Fibroblast of villous mesenchyme (primary cell): ENCODE measurements at regions not wholly inside any gene's neighbourhood (a gene's known extent, or its start where the extent isn't known, plus 50 kb on each side); places are given as distances from the start of the nearest gene placed in this dataset.

Source experiments
- DNase-seq: peaks from one replicate; pipeline ENCODE4 v3.0.0-alpha.2; 2010; ENCODE audit warnings: low read depth
- H3K4me3 ChIP-seq: 2 replicates; pipeline ENCODE4 v1.5.1; 2011; ENCODE audit warnings: low read depth, mild to moderate bottlenecking, low read length
- TF ChIP-seq, protein P1 (sequence below): IDR thresholded peaks from 2 replicates; pipeline ENCODE4 v1.5.1; 2012; ENCODE audit warnings: low read depth, mild to moderate bottlenecking, low read length; ENCODE audit not compliant: insufficient read depth

GRCh38 chr18:67072791-67073190, 443.7 kb downstream of the DSEL start:
- no peak for DNase-seq
- TF ChIP-seq, protein P1, sequence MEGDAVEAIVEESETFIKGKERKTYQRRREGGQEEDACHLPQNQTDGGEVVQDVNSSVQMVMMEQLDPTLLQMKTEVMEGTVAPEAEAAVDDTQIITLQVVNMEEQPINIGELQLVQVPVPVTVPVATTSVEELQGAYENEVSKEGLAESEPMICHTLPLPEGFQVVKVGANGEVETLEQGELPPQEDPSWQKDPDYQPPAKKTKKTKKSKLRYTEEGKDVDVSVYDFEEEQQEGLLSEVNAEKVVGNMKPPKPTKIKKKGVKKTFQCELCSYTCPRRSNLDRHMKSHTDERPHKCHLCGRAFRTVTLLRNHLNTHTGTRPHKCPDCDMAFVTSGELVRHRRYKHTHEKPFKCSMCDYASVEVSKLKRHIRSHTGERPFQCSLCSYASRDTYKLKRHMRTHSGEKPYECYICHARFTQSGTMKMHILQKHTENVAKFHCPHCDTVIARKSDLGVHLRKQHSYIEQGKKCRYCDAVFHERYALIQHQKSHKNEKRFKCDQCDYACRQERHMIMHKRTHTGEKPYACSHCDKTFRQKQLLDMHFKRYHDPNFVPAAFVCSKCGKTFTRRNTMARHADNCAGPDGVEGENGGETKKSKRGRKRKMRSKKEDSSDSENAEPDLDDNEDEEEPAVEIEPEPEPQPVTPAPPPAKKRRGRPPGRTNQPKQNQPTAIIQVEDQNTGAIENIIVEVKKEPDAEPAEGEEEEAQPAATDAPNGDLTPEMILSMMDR = no peak
- H3K4me3 ChIP-seq = no peak overlapping the region

- no peak for DNase-seq
- H3K4me3 ChIP-seq = no peak overlapping the region
- TF ChIP-seq, protein P1 = no peak
These were observed 447.9 kb downstream of the DSEL start for GRCh38 chr18:67068608-67069007.

DNA sequence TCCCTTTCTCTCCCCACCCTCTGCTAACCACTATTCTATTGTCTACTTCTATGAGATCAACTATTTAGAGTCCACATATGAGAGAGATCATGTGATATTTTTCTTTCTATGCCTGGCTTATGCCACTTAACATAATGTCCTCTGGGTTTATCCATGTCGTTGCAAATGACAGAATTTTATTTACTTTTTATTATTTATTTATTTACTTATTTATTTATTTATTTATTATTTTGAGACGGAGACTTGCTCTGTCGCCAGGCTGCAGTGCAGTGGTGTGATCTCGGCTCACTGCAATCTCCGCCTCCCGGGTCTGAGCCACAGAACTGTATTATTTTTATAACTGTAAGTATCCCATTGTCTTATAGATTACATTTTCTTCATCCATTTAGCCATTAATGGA, 443.4 kb upstream of the CDH19 start:
- H3K4me3 ChIP-seq = no peak overlapping the region
- TF ChIP-seq, protein P1 = no peak
- no peak for DNase-seq

GRCh38 chr18:67043276-67043675, 439.4 kb upstream of the CDH19 start:
- no peak for DNase-seq
- H3K4me3 ChIP-seq = no peak overlapping the region
- TF ChIP-seq, protein P1 = no peak

GRCh38 chr18:67041334-67041733, 437.4 kb upstream of the CDH19 start:
- TF ChIP-seq, protein P1 = no peak
- DNase-seq = no peak
- H3K4me3 ChIP-seq = no peak overlapping the region

DNA sequence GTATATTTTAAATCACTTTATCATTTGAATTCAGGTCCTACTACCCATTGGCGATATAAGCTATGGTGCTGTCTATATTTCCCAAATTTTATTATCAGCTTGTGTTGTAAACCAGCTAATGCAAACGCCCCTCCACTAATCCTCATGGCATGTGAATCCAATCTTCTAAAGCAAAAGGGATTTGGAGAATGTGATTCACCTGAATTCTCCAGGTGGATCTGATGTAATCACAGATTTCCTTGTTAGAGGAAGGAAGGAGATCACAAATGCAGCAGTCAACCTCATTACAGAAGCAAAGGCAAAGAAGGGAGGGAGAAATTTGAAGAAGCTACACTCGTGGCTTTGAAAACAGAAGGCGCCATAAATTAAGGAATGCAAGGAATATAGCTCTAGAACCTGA, 431.1 kb upstream of the CDH19 start:
- H3K4me3 ChIP-seq = no peak overlapping the region
- no peak for DNase-seq
- TF ChIP-seq, protein P1 = no peak

- TF ChIP-seq, protein P1 = no peak
- no peak for DNase-seq
- H3K4me3 ChIP-seq = no peak overlapping the region
These were observed 419.2 kb upstream of the CDH19 start for GRCh38 chr18:67023059-67023458.
